A673 (cell line): ENCODE measurements at regions not wholly inside any gene's neighbourhood (a gene's known extent, or its start where the extent isn't known, plus 50 kb on each side); places are given as distances from the start of the nearest gene placed in this dataset.

Experiments
- CTCF ChIP-seq: fragments of 300-800, 200-600 bp; sonication (generic); conservative IDR thresholded peaks from 2 replicates; pipeline ENCODE4 v1.5.1; 2017; ENCODE audit warnings: low read depth, mild to moderate bottlenecking, antibody characterized with exemption, low read length, moderate library complexity, mixed read lengths
- EZH2 ChIP-seq: fragments of 200-600 bp; sonication (generic); IDR thresholded peaks from 2 replicates; pipeline ENCODE4 v1.6.1; 2017; ENCODE audit warnings: borderline replicate concordance, low read depth, mild to moderate bottlenecking, mixed read lengths, antibody characterized with exemption, low read length; ENCODE audit not compliant: poor library complexity, severe bottlenecking

GRCh38 chr3:157832588-157832987, 273.6 kb downstream of the SHOX2 start:
- TF ChIP-seq CTCF (no peak), EZH2 (no peak)
